ENCODE measurements at regions not wholly inside any gene's neighbourhood (a gene's known extent, or its start where the extent isn't known, plus 50 kb on each side); places are given as distances from the start of the nearest gene placed in this dataset.

GRCh38 chr5:117188211-117188610 is 613.6 kb upstream of the SEMA6A start:
- TF ChIP-seq POLR2A (IDR thresholded peaks at IDR 0.05; ENCODE audit: low read length) (no peak), GATA1 (IDR thresholded peaks at IDR 0.05; ENCODE audit: low read depth, low read length) (no peak)
